Prostate gland (tissue), 2 donors: ENCODE measurements at regions not wholly inside any gene's neighbourhood (a gene's known extent, or its start where the extent isn't known, plus 50 kb on each side); places are given as distances from the start of the nearest gene placed in this dataset.
"Not testable (repeated sequence)": the region's sequence is repeated elsewhere in the genome, so short reads cannot be mapped to it uniquely, and the experiment has no call there.

Experiments
- POLR2AphosphoS5 ChIP-seq: sonication (generic); formaldehyde crosslinking; IDR thresholded peaks from one replicate; pipeline ENCODE4 v1.6.1; 2017; ENCODE audit warnings: antibody characterized with exemption
- TF ChIP-seq, protein P1 (sequence below), 4 experiments: fragments of 200-600 bp in 2 of 4; fragments of 450-650 bp in 2 of 4; sonication (generic) in 2 of 4; IDR thresholded peaks; 1 replicate in 3 of 4; 2 replicates in 1 of 4; pipeline ENCODE4 v1.5.1; 2016 to 2019; ENCODE audit warnings: antibody characterized with exemption in 4 of 4, mild to moderate bottlenecking in 2 of 4, moderate library complexity in 2 of 4

DNA sequence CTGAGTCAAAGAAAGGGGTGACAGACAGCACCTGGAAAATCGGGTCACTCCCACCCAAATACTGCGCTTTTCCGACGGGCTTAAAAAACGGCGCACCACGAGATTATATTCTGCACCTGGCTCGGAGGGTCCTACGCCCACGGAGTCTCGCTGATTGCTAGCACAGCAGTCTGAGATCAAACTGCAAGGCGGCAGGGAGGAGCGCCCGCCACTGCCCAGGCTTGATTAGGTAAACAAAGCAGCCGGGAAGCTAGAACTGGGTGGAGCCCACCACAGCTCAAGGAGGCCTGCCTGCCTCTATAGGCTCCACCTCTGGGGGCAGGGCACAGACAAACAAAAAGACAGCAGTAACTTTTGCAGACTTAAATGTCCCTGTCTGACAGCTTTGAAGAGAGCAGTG lies 106.6 kb upstream of the NOL4 start:
- TF ChIP-seq, protein P1, sequence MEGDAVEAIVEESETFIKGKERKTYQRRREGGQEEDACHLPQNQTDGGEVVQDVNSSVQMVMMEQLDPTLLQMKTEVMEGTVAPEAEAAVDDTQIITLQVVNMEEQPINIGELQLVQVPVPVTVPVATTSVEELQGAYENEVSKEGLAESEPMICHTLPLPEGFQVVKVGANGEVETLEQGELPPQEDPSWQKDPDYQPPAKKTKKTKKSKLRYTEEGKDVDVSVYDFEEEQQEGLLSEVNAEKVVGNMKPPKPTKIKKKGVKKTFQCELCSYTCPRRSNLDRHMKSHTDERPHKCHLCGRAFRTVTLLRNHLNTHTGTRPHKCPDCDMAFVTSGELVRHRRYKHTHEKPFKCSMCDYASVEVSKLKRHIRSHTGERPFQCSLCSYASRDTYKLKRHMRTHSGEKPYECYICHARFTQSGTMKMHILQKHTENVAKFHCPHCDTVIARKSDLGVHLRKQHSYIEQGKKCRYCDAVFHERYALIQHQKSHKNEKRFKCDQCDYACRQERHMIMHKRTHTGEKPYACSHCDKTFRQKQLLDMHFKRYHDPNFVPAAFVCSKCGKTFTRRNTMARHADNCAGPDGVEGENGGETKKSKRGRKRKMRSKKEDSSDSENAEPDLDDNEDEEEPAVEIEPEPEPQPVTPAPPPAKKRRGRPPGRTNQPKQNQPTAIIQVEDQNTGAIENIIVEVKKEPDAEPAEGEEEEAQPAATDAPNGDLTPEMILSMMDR (IDR thresholded peaks at IDR 0.05), result not testable (repeated sequence)
- not testable (repeated sequence) for TF ChIP-seq POLR2AphosphoS5
